Calu3 (cell line): ENCODE measurements at regions not wholly inside any gene's neighbourhood (a gene's known extent, or its start where the extent isn't known, plus 50 kb on each side); places are given as distances from the start of the nearest gene placed in this dataset.

Source experiments
- BruUV-seq: library from RNA; stranded (reverse); fragments of 400-500 nt; replicated peaks from 2 replicates; lab custom pipeline; 2021; lab: Mats Ljungman, UMichigan
- CTCF ChIA-PET: fragments of 300-600 bp; sonication (Branson Sonifier 250); formaldehyde crosslinking; loops from one replicate; lab custom pipeline; 2022; ENCODE audit warnings: antibody characterized with exemption; lab: Charles Lee
- DNase-seq: peaks from one replicate; pipeline ENCODE4 v3.0.0; 2022
- H3K27ac Mint-ChIP-seq: one replicate; pipeline ENCODE4 v1.8.0; 2022; ENCODE audit warnings: mixed read lengths; ENCODE audit not compliant: unreplicated experiment
- H3K27me3 Mint-ChIP-seq: one replicate; pipeline ENCODE4 v1.8.0; 2022; ENCODE audit warnings: mixed read lengths; ENCODE audit not compliant: unreplicated experiment
- H3K36me3 Mint-ChIP-seq: one replicate; pipeline ENCODE4 v1.8.0; 2022; ENCODE audit warnings: mild to moderate bottlenecking, moderate library complexity, mixed read lengths; ENCODE audit not compliant: insufficient read depth, unreplicated experiment
- H3K4me1 Mint-ChIP-seq: one replicate; pipeline ENCODE4 v1.8.0; 2022; ENCODE audit warnings: mild to moderate bottlenecking, low read depth, mixed read lengths; ENCODE audit not compliant: unreplicated experiment
- H3K4me3 Mint-ChIP-seq: one replicate; pipeline ENCODE4 v1.8.0; 2022; ENCODE audit warnings: mild to moderate bottlenecking, low read depth, moderate library complexity, mixed read lengths; ENCODE audit not compliant: unreplicated experiment
- H3K9me3 Mint-ChIP-seq: one replicate; pipeline ENCODE4 v1.8.0; 2022; ENCODE audit warnings: low read depth, mixed read lengths; ENCODE audit not compliant: unreplicated experiment
- intact Hi-C: fragments of 100-400 bp; cut with micrococcal nuclease; formaldehyde crosslinking; loops from one replicate; pipeline ENCODE4 v1.10.0; 2022; ENCODE audit not compliant: unreplicated experiment
- TF ChIP-seq, protein P1 (sequence below): fragments of 200-600 bp; IDR thresholded peaks from one replicate; pipeline ENCODE4 v1.8.0; 2022; ENCODE audit warnings: antibody characterized with exemption; ENCODE audit not compliant: unreplicated experiment

DNA sequence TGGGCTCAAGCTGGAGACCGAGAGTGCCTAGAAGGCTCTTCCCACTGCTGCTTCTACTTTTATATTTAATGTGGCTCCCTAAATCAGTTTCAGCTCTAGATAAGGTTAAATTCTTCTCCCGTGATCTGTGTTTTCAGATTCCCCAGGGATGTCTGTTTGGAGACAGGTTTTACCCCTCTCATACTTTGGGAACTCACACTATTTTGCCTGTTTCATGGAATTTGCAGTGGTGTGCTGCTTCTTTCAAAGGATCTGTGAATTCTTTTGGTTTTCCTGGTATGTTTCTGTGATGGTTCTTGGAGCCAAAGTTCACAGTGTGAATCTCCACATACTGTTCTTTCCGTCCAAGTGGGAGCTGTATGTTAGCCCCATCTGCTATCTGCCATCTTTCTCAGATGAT is 238.3 kb upstream of the SLITRK3 start:
- no peaks in the 10 kb centered on the region for H3K36me3 Mint-ChIP-seq

DNA sequence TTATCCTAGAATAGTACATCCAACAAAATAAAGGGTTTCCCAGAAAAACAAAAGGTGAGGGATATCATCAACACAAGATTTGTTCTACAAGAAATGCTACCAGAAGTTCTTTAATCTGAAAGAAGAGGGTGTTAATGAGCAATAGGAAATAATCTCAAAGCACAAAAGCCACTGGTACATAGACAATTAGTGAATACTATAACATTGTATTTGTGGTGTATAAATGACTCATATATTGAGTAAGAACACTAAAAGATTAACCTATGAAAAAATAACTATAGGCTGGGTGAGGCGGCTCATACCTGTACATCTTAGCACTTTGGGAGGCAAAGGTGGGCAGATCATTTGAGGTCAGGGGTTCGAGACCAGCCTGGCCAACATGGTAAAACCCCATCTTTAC is 210.2 kb upstream of the SLITRK3 start:
- BruUV-seq: no TSS peak
- no peaks in the 10 kb centered on the region for H3K36me3 Mint-ChIP-seq
- DNase-seq: no peak
- H3K4me1 Mint-ChIP-seq: no peaks in the 10 kb centered on the region
- TF ChIP-seq, protein P1, sequence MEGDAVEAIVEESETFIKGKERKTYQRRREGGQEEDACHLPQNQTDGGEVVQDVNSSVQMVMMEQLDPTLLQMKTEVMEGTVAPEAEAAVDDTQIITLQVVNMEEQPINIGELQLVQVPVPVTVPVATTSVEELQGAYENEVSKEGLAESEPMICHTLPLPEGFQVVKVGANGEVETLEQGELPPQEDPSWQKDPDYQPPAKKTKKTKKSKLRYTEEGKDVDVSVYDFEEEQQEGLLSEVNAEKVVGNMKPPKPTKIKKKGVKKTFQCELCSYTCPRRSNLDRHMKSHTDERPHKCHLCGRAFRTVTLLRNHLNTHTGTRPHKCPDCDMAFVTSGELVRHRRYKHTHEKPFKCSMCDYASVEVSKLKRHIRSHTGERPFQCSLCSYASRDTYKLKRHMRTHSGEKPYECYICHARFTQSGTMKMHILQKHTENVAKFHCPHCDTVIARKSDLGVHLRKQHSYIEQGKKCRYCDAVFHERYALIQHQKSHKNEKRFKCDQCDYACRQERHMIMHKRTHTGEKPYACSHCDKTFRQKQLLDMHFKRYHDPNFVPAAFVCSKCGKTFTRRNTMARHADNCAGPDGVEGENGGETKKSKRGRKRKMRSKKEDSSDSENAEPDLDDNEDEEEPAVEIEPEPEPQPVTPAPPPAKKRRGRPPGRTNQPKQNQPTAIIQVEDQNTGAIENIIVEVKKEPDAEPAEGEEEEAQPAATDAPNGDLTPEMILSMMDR: no peak
- intact Hi-C loops: no loop called here
- no peak overlapping the region for H3K27ac Mint-ChIP-seq
- no peak overlapping the region for H3K4me3 Mint-ChIP-seq
- CTCF ChIA-PET: no interaction called here
- no peaks in the 10 kb centered on the region for H3K27me3 Mint-ChIP-seq
- no peaks in the 10 kb centered on the region for H3K9me3 Mint-ChIP-seq

More for the DNA sequence above, 238.3 kb upstream of the SLITRK3 start:
- no peak for DNase-seq
- no TSS peak for BruUV-seq
- intact Hi-C loops: no loop called here
- Mint-ChIP-seq H3K27ac (no peak overlapping the region), H3K9me3 (peaks cover 12% of the 10 kb centered on the region), H3K4me3 (no peak overlapping the region), H3K27me3 (no peaks in the 10 kb centered on the region), H3K4me1 (peaks cover 4% of the 10 kb centered on the region)
- TF ChIP-seq, protein P1: no peak
- CTCF ChIA-PET: no interaction called here

DNA sequence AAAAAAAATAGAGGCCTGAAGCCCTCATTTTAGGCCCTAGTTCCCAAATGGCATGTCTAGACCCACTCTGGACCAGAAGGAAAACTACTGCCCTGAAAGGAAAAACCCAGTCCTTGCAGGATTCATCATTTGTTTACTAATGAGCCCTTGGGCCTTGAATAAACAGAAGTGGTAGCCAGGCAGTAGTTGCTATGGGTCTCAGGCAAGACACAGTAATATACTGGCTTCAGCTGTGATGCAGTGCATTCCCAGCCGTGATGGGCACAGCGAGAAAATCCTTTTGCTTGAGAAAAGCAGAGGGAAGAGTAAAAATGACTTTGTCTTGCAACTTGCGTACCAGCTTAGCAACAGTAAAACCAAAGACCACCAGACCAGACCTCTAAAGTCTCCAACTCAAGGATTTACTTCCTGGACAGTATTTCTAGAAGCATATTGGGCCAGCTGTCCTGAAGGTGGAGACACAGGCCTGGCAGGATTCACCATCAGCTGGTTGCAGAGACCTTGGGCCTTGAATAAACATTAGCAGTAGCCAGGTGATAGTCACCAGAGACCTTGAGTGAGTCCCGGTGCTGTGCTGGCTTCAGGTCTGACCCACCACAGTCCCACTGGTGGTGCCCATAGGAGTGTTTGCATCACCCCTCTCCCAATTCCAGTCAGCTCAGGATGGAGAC is 208.3 kb upstream of the SLITRK3 start:
- no peaks in the 10 kb centered on the region for H3K4me1 Mint-ChIP-seq
- TF ChIP-seq, protein P1: no peak
- H3K4me3 Mint-ChIP-seq: no peak overlapping the region
- BruUV-seq: no TSS peak
- DNase-seq: no peak
- intact Hi-C loops: no loop called here
- H3K27ac Mint-ChIP-seq: no peak overlapping the region
- H3K27me3 Mint-ChIP-seq: no peaks in the 10 kb centered on the region
- no peaks in the 10 kb centered on the region for H3K9me3 Mint-ChIP-seq
- CTCF ChIA-PET: no interaction called here
- H3K36me3 Mint-ChIP-seq: no peaks in the 10 kb centered on the region

DNA sequence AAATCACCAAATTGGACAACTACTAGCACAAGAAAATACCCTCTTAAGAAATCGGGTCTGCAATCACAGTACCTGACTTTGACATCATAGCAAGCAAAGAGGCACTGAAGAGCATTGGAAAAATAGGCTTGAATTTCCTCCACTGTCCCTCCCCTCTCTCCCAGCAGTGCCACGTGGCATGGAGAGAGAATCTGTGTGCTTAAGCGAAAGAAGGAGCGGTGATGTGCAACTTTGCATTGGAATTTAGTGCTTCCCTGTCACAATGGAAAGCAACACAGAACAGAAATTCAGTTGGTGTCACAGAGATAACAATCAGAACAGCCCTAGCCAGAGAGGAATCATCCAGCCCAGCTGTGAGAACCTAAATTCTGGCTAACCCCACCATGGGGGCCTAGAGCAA is 207.5 kb upstream of the SLITRK3 start:
- intact Hi-C loops: no loop called here
- no TSS peak for BruUV-seq
- CTCF ChIA-PET: no interaction called here
- Mint-ChIP-seq H3K4me1 (no peaks in the 10 kb centered on the region), H3K27ac (no peak overlapping the region), H3K9me3 (no peaks in the 10 kb centered on the region), H3K4me3 (no peak overlapping the region), H3K36me3 (no peaks in the 10 kb centered on the region), H3K27me3 (no peaks in the 10 kb centered on the region)
- no peak for DNase-seq
- TF ChIP-seq, protein P1: no peak
